WI38 (cell line): ENCODE measurements at regions not wholly inside any gene's neighbourhood (a gene's known extent, or its start where the extent isn't known, plus 50 kb on each side); places are given as distances from the start of the nearest gene placed in this dataset.
A peak's percentile ranks its signal among the peaks of the same experiment; 100 is the strongest.

Experiments used
- H3K4me3 ChIP-seq: 2 replicates; pipeline ENCODE4 v1.5.1; 2011; ENCODE audit warnings: low read depth, mild to moderate bottlenecking, control low read depth, low read length
- CTCF ChIP-seq: IDR thresholded peaks from 2 replicates; pipeline ENCODE4 v1.5.1; 2012; ENCODE audit warnings: low read depth, mild to moderate bottlenecking, control low read depth, low read length

DNA sequence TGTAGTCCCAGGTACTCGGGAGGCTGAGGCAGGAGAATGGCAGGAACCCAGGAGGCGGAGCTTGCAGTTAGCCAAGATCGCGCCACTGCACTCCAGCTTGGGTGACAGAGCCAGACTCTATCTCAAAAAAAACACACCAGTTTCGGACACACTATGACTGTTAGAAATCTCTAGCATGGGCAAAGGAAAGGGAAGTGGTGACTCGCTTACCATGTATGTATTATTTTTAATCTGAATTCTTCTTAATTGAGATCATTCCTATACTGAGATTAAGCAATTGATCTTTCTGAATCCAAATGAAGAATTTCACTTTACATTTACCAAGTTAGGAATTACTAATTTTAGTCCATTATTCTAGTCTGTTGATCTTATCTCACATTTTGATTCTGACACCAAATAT lies 459.2 kb upstream of the ALCAM start:
- H3K4me3 ChIP-seq, result no peak overlapping the region
- no peak for TF ChIP-seq CTCF

- H3K4me3 ChIP-seq, result peak overlapping the region; percentile 15; the same call in 1 of the 2 replicates
- TF ChIP-seq CTCF, result no peak
Observed at GRCh38 chr3:104908761-104909160, 457.9 kb upstream of the ALCAM start.

GRCh38 chr3:104909198-104909597 lies 457.5 kb upstream of the ALCAM start:
- TF ChIP-seq CTCF, result no peak
- H3K4me3 ChIP-seq, result peak overlapping the region; percentile 15; the same call in 1 of the 2 replicates

- H3K4me3 ChIP-seq, result no peak overlapping the region; the same call in 1 of the 2 replicates
- TF ChIP-seq CTCF, result no peak
Observed at GRCh38 chr3:104909721-104910120, 457.0 kb upstream of the ALCAM start.

- H3K4me3 ChIP-seq, result no peak overlapping the region
- no peak for TF ChIP-seq CTCF
Observed at GRCh38 chr3:104911376-104911775, 455.3 kb upstream of the ALCAM start.

- H3K4me3 ChIP-seq, result no peak overlapping the region
- TF ChIP-seq CTCF, result no peak
Observed at GRCh38 chr3:104916971-104917370, 449.7 kb upstream of the ALCAM start.

DNA sequence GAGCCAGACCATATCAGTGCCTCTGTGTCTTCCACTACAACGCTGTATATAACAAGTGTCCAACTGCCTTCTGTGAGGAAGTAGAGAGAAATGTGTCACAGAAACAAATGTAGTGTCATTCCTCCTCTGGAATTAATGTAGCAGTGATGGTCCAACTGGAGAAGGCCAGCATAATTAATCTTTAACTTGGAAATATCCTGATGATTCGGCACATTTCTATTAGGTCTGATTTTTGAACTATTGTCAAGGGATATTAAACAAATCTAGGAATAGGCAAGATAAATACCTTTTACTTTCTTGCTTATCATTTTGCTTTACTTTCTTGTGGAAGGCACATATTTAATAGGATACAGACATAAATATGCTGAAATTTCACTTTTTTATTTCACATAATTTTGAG lies 446.2 kb upstream of the ALCAM start:
- no peak overlapping the region for H3K4me3 ChIP-seq
- no peak for TF ChIP-seq CTCF
